AG09319 (cell line): ENCODE measurements at regions not wholly inside any gene's neighbourhood (a gene's known extent, or its start where the extent isn't known, plus 50 kb on each side); places are given as distances from the start of the nearest gene placed in this dataset.
A peak's percentile ranks its signal among the peaks of the same experiment; 100 is the strongest.
"Not testable (repeated sequence)": the region's sequence is repeated elsewhere in the genome, so short reads cannot be mapped to it uniquely, and the experiment has no call there.

Experiments used
- DNase-seq: peaks from one replicate; pipeline ENCODE4 v3.0.0-alpha.2; 2010; ENCODE audit warnings: low read depth; ENCODE audit errors: extremely low read depth
- CTCF ChIP-seq: IDR thresholded peaks from 2 replicates; pipeline ENCODE4 v1.5.1; 2011; ENCODE audit warnings: low read depth, mild to moderate bottlenecking, inconsistent platforms, low read length, moderate library complexity

- TF ChIP-seq CTCF = no peak
- no peak for DNase-seq
Observed at GRCh38 chr3:33958661-33959060, 160.2 kb downstream of the PDCD6IP start.

GRCh38 chr3:33962396-33962795, 164.0 kb downstream of the PDCD6IP start:
- DNase-seq = no peak
- no peak for TF ChIP-seq CTCF

GRCh38 chr3:33970180-33970579, 171.8 kb downstream of the PDCD6IP start:
- DNase-seq = not testable (repeated sequence)

DNA sequence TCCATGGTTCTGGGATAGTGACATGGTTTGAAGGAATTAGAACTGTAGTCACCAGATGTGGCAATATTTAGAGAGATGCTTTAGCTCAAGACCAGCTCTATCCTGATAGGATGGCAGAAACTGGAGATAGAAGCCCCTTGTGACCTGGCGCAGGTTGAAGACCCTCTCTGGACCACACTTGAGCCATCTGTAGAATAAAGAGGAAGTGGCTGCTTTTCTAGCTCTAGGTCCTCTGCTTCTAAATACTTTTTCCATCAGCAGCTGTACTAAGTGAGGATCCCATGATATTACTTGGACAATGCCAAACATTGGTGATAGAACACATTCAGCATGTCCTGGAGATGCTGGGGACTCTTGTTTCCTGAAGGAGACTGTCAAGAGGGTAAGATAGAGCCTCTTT, 172.6 kb downstream of the PDCD6IP start:
- DNase-seq = no peak
- no peak for TF ChIP-seq CTCF

DNA sequence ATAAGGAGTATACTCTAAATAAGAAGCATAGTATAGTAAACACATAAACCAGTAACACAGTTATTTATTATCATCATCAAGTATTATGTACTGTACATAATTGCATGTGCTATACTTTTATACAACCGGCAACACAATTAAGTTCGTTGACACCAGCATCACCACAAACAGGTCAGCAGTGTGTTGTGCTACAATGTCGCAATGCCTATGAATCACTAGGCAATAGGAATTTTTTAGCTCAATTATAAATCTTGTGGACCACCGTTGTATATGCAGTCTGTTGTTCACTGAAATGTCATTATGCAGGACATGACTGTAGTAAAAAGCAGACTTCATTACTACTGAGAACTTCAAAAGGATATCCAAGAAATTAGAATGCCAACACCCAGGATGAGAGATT, 177.0 kb downstream of the PDCD6IP start:
- TF ChIP-seq CTCF = no peak
- DNase-seq = no peak

DNA sequence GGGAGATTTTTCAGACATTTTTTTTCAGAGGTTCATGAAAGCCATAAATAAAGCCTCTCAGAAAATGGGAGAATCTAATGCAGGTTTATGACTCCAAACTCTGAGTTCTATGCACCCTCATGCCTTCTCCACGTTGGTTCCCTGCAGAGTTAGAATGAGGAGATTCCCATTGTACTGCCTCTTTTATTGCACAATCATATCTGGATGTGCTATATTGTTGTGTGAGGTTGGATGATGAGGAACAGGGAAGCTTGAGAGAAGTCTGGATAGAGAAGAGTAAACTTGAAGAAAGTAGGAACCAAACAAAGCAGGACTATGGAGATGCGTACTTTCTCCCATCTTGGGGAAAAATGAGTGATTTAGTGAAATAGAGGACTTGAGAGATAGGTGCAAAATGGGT, 178.8 kb downstream of the PDCD6IP start:
- no peak for DNase-seq
- TF ChIP-seq CTCF = no peak

DNA sequence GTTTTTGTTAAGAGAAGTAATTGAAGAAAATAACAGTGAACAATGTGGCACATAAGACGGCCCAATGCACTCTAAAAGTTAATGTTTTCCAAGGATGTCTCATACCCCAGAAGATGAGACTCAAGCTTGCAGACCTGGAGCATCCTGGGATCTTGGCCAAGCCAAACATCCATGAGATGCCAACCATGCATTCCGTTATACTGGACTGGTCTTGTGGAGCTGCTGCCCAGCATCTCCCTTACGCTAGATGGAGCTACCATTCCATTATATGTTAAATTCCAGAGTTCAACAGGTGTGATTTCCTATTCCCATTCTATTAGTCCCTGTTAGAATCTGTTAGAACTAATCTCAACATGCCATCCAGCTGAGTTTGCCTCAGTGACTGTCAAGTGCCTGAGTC, 181.8 kb downstream of the PDCD6IP start:
- no peak for DNase-seq
- peak; percentile 78 for TF ChIP-seq CTCF

GRCh38 chr3:33982269-33982798, 183.9 kb downstream of the PDCD6IP start:
- DNase-seq = no peak
- no peak for TF ChIP-seq CTCF

DNA sequence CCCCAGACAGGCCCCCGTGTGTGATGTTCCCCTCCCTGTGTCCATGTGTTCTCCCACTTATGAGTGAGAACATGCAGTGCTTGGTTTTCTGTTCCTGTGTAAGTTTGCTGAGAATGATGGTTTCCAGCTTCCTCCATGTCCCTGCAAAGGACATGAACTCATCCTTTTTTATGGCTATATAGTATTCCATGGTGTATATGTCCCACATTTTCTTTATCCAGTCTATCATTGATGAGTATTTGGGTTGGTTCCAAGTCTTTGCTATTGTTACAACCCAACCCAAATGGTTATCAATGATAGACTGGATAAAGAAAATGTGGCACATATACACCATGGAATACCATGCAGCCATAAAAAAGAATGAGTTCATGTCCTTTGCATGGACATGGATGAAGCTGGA, 184.5 kb downstream of the PDCD6IP start:
- DNase-seq = not testable (repeated sequence)
